Naive thymus-derived CD8-positive, alpha-beta T cell (primary cell): ENCODE measurements at regions not wholly inside any gene's neighbourhood (a gene's known extent, or its start where the extent isn't known, plus 50 kb on each side); places are given as distances from the start of the nearest gene placed in this dataset.

Experiments used
- ATAC-seq, 2 donors: fragments of 150-1000 bp; cut with Tn5 transposase in 1 of 2; sonication (Bioruptor Pico), chemical (Tn5 transposase) in 1 of 2; 1 replicate in 1 of 2; 2 replicates in 1 of 2; pipeline ENCODE4 v1.10.0; 2021; ENCODE audit warnings: mild to moderate bottlenecking in 2 of 2, moderate library complexity in 2 of 2
- POLR2A ChIA-PET: fragments of 350-600 bp; sonication (Branson Sonifier 250); formaldehyde crosslinking; loops from one replicate; lab custom pipeline; 2021; ENCODE audit warnings: antibody characterized with exemption; lab: Charles Lee
- DNase-seq, 10 donors: peaks; one replicate each; pipeline versions ENCODE4 v3.0.0 to v3.0.0-alpha.2; 2020 to 2022
- H3K27ac Mint-ChIP-seq, 10 donors: one replicate each; pipeline ENCODE4 v1.8.0; 2020 to 2022; ENCODE audit warnings: mild to moderate bottlenecking in 10 of 10, mixed read lengths in 10 of 10, moderate library complexity in 4 of 10, inconsistent platforms in 1 of 10
- H3K27me3 Mint-ChIP-seq, 5 donors: one replicate each; pipeline ENCODE4 v1.8.0; 2021 to 2022; ENCODE audit warnings: mixed read lengths in 5 of 5
- H3K36me3 Mint-ChIP-seq, 3 donors: one replicate each; pipeline ENCODE4 v1.8.0; 2020 to 2022; ENCODE audit warnings: mixed read lengths in 3 of 3, mild to moderate bottlenecking in 2 of 3, inconsistent platforms in 1 of 3
- H3K4me1 Mint-ChIP-seq, 4 donors: one replicate each; pipeline ENCODE4 v1.8.0; 2021 to 2022; ENCODE audit warnings: mixed read lengths in 4 of 4
- H3K4me3 Mint-ChIP-seq, 10 donors: one replicate each; pipeline ENCODE4 v1.8.0; 2020 to 2022; ENCODE audit warnings: mild to moderate bottlenecking in 10 of 10, mixed read lengths in 10 of 10, moderate library complexity in 6 of 10, inconsistent platforms in 1 of 10
- H3K9me3 Mint-ChIP-seq, 9 donors: one replicate each; pipeline ENCODE4 v1.8.0; 2020 to 2022; ENCODE audit warnings: mixed read lengths in 9 of 9, mild to moderate bottlenecking in 3 of 9, inconsistent platforms in 1 of 9, moderate library complexity in 1 of 9

DNA sequence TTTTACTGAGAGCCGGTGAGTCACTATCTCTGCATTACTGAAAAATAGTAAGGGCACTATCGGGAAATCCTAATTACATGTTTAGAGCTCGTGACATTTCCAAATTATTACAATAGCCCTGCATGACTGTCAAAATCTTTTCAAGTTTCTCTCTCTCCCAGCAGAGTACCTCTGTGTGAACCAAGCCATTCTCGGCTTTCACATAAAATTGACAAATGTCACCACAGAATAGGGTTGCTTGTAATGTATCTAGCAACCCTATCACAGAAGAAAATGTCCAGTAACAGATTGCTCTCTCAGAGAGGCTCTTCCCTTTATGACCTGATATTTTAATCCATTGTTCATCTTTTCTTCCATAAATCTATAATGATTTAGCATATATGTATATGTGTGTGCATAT is 144.8 kb upstream of the GNPDA2 start:
- no peaks in the 10 kb centered on the region for H3K36me3 Mint-ChIP-seq
- H3K27ac Mint-ChIP-seq, result no peak overlapping the region
- no peak overlapping the region for H3K4me3 Mint-ChIP-seq
- ATAC-seq, result no peak
- H3K9me3 Mint-ChIP-seq, result peaks cover 0 to 2% (median 0%) of the 10 kb centered on the region in 9 donors
- no peak for DNase-seq
- H3K27me3 Mint-ChIP-seq, result peaks cover 0 to 4% (median 0%) of the 10 kb centered on the region in 5 donors
- H3K4me1 Mint-ChIP-seq, result no peaks in the 10 kb centered on the region
- POLR2A ChIA-PET, result no interaction called here

DNA sequence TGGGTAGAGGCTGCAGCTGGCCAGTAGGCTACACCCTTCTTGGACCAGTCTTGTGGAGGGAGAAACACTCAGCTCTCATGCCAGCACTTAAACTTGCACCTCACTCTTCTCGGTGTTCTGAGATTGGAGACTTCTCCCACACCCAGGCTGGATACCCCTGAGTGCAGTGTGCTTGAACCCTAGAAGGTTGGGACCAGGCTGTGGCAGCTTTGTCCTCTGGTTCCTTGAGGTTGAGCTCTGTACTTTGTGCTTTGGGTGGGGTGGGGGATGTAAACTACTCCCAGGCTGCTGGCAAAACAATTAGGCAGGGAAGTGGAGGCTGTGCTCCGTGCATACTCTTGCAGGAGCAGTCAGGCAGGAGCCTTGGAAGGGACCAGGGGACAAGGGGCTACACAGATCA is 143.6 kb upstream of the GNPDA2 start:
- peaks cover 0 to 4% (median 0%) of the 10 kb centered on the region in 5 donors for H3K27me3 Mint-ChIP-seq
- H3K36me3 Mint-ChIP-seq, result no peaks in the 10 kb centered on the region
- no peaks in the 10 kb centered on the region for H3K4me1 Mint-ChIP-seq
- peaks cover 0 to 6% (median 0%) of the 10 kb centered on the region in 9 donors for H3K9me3 Mint-ChIP-seq
- H3K27ac Mint-ChIP-seq, result no peak overlapping the region
- DNase-seq (no peak), ATAC-seq (no peak)
- POLR2A ChIA-PET, result no interaction called here
- H3K4me3 Mint-ChIP-seq, result no peak overlapping the region

DNA sequence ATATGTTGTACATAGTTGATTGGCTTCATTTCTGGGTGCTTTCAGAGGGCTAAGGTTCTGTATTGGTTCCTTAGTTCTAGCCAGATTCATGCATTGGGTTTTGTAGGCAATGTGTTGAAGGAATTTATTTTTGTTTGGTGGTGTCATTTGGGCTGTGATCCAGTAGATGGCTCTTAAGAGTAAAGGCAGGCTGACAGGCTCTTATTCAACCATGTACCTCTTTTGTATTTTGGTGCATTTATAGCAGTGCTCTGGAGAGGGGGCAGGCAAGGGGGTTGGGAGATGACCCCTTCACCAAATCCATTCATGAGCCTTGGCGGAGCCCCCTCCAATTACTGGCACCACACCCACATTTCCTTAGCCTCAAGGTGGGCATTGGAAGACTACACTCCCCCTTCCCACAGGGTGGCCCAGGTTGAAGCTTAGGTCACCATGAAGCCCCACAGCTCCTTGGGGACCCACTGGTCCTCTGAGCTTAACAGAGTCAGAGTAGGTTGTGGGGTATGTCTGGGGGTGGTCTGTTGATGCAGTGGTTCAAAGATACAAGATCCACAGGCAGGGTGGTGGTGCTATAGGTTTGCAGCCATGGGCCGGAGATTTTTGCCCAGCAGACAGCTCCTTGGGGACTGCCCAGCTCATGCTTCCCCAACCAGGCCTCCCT is 143.0 kb upstream of the GNPDA2 start:
- peaks cover 0 to 5% (median 0%) of the 10 kb centered on the region in 5 donors for H3K27me3 Mint-ChIP-seq
- H3K36me3 Mint-ChIP-seq, result no peaks in the 10 kb centered on the region
- peaks cover 0 to 6% (median 0%) of the 10 kb centered on the region in 9 donors for H3K9me3 Mint-ChIP-seq
- POLR2A ChIA-PET, result no interaction called here
- H3K4me3 Mint-ChIP-seq, result no peak overlapping the region
- H3K4me1 Mint-ChIP-seq, result no peaks in the 10 kb centered on the region
- ATAC-seq (no peak), DNase-seq (no peak)
- H3K27ac Mint-ChIP-seq, result no peak overlapping the region

DNA sequence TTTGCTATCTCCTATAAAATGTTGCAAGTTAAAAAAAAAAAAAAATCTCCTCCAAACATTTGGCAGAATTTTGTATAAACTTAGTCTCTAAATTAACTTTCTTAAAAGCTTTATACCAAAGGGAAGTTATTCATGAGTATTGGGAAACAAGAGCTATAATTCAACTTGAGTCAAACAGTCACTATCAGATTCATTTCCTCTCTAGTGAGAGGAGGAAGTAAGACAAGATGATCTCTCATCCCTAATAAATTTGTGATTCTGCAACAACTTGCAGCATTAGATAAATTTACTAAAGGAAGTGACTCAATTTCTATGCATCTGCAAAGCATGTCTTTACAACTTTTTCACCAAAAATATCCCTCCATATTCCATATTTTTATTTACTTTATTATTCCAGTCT is 135.4 kb upstream of the GNPDA2 start:
- no peak for ATAC-seq
- Mint-ChIP-seq H3K4me3 (no peak overlapping the region), H3K4me1 (no peaks in the 10 kb centered on the region), H3K9me3 (peaks cover 0 to 8% (median 0%) of the 10 kb centered on the region in 9 donors), H3K27ac (no peak overlapping the region), H3K27me3 (peaks cover 0 to 3% (median 0%) of the 10 kb centered on the region in 5 donors), H3K36me3 (no peaks in the 10 kb centered on the region)
- POLR2A ChIA-PET, result no interaction called here
- DNase-seq, result no peak

DNA sequence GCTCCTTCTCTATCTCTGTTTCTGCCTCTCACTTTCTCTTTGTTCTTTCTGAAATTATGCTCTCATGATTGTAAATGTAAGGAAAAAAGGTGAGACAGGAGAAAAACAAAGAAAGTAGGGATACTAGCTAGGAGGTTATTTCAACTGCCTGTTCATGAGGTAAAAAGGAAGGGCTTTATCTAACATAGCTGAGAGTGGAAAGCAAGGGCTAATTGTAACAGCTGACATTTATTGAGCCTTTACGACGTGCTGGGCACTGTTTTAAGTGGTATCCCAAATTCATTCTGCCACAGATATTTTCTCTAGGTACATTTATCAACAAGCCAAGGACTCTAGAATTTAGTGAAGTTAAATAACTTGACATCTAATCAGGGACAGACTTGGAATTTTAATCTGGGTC is 133.1 kb upstream of the GNPDA2 start:
- POLR2A ChIA-PET, result no interaction called here
- peaks cover 0 to 6% (median 0%) of the 10 kb centered on the region in 9 donors for H3K9me3 Mint-ChIP-seq
- no peaks in the 10 kb centered on the region for H3K36me3 Mint-ChIP-seq
- H3K4me3 Mint-ChIP-seq, result no peak overlapping the region
- DNase-seq (no peak), ATAC-seq (no peak)
- no peaks in the 10 kb centered on the region for H3K4me1 Mint-ChIP-seq
- H3K27me3 Mint-ChIP-seq, result peaks cover 0 to 3% (median 0%) of the 10 kb centered on the region in 5 donors
- H3K27ac Mint-ChIP-seq, result no peak overlapping the region

DNA sequence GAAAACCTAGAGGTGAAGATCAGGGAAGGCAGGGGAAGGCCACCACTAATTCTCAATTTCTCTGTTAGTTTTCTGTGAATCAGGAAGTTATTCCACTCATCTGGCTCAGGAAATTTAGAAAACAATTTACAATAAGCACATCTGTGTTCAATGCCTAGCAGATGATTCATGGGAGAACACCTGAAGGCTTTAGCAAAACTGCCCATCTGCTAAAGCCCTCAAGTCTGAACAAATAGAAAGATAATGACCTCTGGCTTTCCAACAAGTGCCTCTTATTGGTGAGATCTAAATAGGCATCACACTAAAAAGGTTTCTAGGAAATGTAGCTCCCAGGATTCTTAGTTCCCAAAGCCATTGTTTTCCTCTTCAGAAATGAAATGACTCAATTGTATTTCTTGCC is 122.1 kb upstream of the GNPDA2 start:
- H3K27ac Mint-ChIP-seq, result no peak overlapping the region
- no peak overlapping the region for H3K4me3 Mint-ChIP-seq

DNA sequence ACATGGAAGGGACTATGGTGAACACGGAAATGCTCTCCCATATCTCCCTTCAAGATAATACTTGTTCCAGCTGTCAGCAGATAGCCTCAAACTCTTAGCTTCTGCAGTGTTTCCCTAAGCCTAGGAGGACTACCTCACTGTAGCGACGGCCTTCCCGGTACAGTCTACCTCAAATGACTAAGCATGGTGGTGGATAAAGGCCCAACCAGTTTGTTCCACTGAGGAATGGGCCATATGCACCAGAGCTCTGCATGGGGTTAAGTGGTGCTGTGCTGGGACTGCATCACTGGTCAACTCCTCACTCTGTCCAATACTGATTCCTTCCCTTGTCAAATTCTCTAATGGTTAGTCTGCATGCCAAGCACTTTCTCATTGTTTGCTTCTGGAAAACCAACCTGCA is 119.6 kb upstream of the GNPDA2 start:
- Mint-ChIP-seq H3K36me3 (no peaks in the 10 kb centered on the region), H3K4me3 (no peak overlapping the region), H3K27ac (no peak overlapping the region), H3K9me3 (peaks cover 0 to 14% (median under 1%) of the 10 kb centered on the region in 9 donors), H3K27me3 (peaks cover 0 to 5% (median 0%) of the 10 kb centered on the region in 5 donors), H3K4me1 (no peaks in the 10 kb centered on the region)
- DNase-seq (no peak), ATAC-seq (no peak)
- POLR2A ChIA-PET, result no interaction called here

More for the DNA sequence above, 122.1 kb upstream of the GNPDA2 start:
- peaks cover 2 to 14% (median 5%) of the 10 kb centered on the region in 9 donors for H3K9me3 Mint-ChIP-seq
- H3K36me3 Mint-ChIP-seq, result no peaks in the 10 kb centered on the region
- H3K27me3 Mint-ChIP-seq, result peaks cover 0 to 11% (median 0%) of the 10 kb centered on the region in 5 donors
- POLR2A ChIA-PET, result no interaction called here
- no peak for ATAC-seq
- H3K4me1 Mint-ChIP-seq, result no peaks in the 10 kb centered on the region
- no peak for DNase-seq

DNA sequence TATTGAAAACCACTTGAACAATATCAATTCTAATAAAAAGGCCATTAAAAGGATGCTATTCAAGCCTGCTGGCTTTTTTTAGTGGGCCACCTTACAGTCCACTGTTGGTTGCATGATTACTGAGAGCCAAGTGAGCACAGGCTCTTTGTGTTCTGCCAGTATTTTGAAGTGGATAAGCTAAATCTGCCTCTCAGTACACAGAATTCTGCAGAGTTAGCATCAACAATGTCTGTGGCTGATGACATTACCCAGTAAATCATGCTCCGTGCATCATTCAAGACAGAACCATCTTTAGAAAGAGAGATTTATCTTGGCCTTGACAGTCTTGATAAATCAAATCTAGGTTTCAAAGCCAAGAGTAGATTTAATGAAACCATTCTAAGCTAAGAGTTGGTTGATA is 119.0 kb upstream of the GNPDA2 start:
- H3K36me3 Mint-ChIP-seq, result no peaks in the 10 kb centered on the region
- H3K9me3 Mint-ChIP-seq, result peaks cover 0 to 14% (median 0%) of the 10 kb centered on the region in 9 donors
- H3K27me3 Mint-ChIP-seq, result peaks cover 0 to 5% (median 0%) of the 10 kb centered on the region in 5 donors
- H3K4me1 Mint-ChIP-seq, result no peaks in the 10 kb centered on the region
- ATAC-seq (no peak), DNase-seq (no peak)
- POLR2A ChIA-PET, result no interaction called here
- H3K4me3 Mint-ChIP-seq, result no peak overlapping the region
- no peak overlapping the region for H3K27ac Mint-ChIP-seq

DNA sequence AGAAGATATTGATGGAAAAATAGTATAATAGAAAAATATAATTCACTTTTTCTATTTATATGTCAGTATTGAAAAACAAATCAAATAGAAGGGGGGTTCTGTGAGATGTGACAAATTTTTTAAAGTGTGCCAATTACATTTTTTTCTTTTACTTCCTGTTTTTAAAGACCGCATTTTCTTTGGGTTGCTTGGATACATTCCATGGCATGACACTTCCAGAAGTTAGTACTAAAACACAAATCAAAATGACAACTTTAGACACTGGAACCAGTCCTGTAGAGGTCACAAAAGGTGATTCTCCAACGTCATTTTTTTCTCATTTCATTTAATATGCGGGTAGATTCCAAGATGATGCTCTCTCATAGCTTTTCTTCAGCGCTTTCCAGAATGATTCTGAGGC is 116.2 kb upstream of the GNPDA2 start:
- ATAC-seq (no peak), DNase-seq (no peak)
- H3K36me3 Mint-ChIP-seq, result no peaks in the 10 kb centered on the region
- no peak overlapping the region for H3K27ac Mint-ChIP-seq
- POLR2A ChIA-PET, result no interaction called here
- no peaks in the 10 kb centered on the region for H3K9me3 Mint-ChIP-seq
- H3K27me3 Mint-ChIP-seq, result peaks cover 0 to 5% (median 0%) of the 10 kb centered on the region in 5 donors
- H3K4me1 Mint-ChIP-seq, result no peaks in the 10 kb centered on the region
- no peak overlapping the region for H3K4me3 Mint-ChIP-seq

DNA sequence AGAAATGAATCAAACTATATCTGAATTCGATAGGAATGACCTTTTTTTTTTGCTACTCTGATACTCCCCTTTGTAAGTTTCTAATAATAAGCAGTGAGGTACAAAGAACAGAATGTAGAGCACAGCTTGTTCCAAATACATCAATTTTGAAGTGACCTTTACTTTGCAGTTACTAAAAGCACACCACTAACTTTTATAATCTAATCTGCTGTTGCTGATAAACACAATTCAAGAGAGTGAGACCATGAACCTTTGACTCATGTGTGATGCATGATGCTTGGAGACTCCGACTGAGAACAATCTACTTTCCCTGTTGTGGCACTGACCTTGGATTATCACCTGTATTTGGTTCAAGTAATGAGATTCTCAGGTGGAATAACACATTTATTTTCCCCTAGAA is 91.6 kb upstream of the GNPDA2 start:
- H3K9me3 Mint-ChIP-seq, result peaks cover 4 to 12% (median 6%) of the 10 kb centered on the region in 9 donors
- H3K27me3 Mint-ChIP-seq, result peaks cover 0 to 9% (median 3%) of the 10 kb centered on the region in 5 donors
- ATAC-seq (no peak), DNase-seq (no peak)
- no peak overlapping the region for H3K4me3 Mint-ChIP-seq
- no peaks in the 10 kb centered on the region for H3K4me1 Mint-ChIP-seq
- POLR2A ChIA-PET, result no interaction called here
- no peaks in the 10 kb centered on the region for H3K36me3 Mint-ChIP-seq
- H3K27ac Mint-ChIP-seq, result no peak overlapping the region

DNA sequence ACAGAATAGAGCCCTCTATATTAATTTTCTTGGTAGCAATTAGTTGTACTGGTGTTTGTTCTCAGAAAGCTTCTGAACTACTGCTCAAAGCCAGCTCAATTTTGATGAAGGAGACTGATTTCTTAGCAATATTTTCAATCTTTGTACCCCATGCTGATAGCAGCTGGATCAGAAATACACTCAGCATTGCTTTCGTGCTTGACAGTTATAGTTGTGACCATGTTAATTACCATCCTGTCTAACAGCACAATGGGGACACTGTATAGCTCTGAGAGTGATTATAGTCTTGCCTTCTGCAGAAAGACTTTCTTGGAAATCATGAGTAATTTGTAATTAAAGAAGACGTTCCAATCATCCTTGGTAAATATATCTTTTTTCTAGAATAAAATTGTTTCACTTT is 79.7 kb upstream of the GNPDA2 start:
- Mint-ChIP-seq H3K36me3 (no peaks in the 10 kb centered on the region), H3K4me1 (peaks cover 0 to 4% (median 2%) of the 10 kb centered on the region in 4 donors), H3K27ac (no peak overlapping the region), H3K9me3 (peaks cover 0 to 4% (median 0%) of the 10 kb centered on the region in 9 donors), H3K4me3 (no peak overlapping the region), H3K27me3 (no peaks in the 10 kb centered on the region)
- POLR2A ChIA-PET, result no interaction called here
- no peak for ATAC-seq
- no peak for DNase-seq

DNA sequence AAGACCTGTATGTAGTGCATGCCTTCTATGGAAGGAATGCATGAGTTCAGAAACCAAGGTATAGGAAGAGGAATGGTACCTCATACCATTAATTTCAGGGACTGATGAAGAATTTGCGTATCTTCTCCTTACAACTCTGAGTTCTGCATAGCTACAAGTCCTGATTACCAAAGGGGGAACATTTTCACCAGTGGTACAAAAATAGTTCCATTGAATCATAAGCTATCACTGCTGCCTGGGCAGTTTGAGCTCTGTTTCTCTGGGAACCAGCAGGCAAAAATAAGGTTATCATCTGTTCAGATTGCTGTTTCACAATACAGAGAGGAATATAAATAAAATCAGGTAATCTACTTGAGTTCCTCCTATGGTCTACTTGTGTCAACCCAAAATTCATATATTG is 77.9 kb upstream of the GNPDA2 start:
- DNase-seq (no peak), ATAC-seq (no peak)
- POLR2A ChIA-PET, result interaction anchor here (0.5 kb wide), 1 partner anchor 415 kb away, joined by 3 read pairs; no protein-coding TSS in a partner anchor
- H3K36me3 Mint-ChIP-seq, result no peaks in the 10 kb centered on the region
- no peak overlapping the region for H3K27ac Mint-ChIP-seq
- H3K9me3 Mint-ChIP-seq, result peaks cover 0 to 10% (median 3%) of the 10 kb centered on the region in 9 donors
- peaks cover 0 to 4% (median 2%) of the 10 kb centered on the region in 4 donors for H3K4me1 Mint-ChIP-seq
- no peaks in the 10 kb centered on the region for H3K27me3 Mint-ChIP-seq
- H3K4me3 Mint-ChIP-seq, result no peak overlapping the region

DNA sequence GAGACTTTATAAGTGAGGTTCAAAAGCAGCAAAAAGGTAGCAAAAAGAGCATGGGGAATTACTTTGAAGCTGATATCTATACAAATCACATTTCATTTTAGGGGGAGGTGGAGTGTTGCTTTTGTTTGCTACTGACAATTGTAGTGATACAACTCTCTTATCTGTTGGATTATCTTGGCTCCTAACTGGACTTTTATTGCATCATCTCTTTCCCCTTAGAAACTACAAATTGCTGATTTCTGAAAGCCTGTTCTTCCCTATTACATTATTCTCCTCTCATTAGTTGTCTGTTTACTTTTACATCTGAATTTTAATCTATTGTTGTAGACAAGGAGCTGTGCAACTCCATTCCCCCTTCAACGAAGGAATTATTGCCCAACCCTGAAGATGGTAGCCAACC is 75.0 kb upstream of the GNPDA2 start:
- POLR2A ChIA-PET, result no interaction called here
- Mint-ChIP-seq H3K36me3 (peaks cover 0 to 14% (median 3%) of the 10 kb centered on the region in 3 donors), H3K27ac (no peak overlapping the region), H3K4me1 (no peaks in the 10 kb centered on the region), H3K9me3 (peaks cover 0 to 32% (median 15%) of the 10 kb centered on the region in 9 donors), H3K4me3 (no peak overlapping the region), H3K27me3 (peaks cover 0 to 4% (median 2%) of the 10 kb centered on the region in 5 donors)
- DNase-seq, result no peak
- ATAC-seq, result no peak

DNA sequence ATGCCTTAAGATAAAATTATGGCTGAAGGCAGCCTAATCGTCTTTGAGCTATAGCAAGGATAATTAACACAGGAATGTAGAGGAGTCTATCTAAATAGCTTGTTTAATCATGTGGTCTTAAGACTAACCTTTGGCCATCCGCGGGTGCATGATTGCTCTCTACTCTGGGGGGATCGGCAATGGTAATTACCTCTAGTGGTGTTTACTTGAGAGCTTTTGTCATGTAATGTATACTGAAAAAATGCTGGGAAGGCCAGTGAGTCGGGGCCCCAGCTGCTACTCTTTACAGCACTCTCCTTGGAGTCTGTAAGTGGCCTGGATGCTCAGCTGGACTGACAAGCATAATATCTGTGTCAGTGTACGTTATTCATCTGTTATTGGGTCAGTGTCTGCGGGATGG is 65.5 kb upstream of the GNPDA2 start:
- Mint-ChIP-seq H3K4me3 (no peak overlapping the region), H3K27me3 (peaks cover 0 to under 1% (median under 1%) of the 10 kb centered on the region in 5 donors), H3K36me3 (peaks cover 0 to 2% (median 0%) of the 10 kb centered on the region in 3 donors), H3K4me1 (no peaks in the 10 kb centered on the region), H3K9me3 (peaks cover 0 to 4% (median 2%) of the 10 kb centered on the region in 9 donors), H3K27ac (no peak overlapping the region)
- DNase-seq, result no peak
- POLR2A ChIA-PET, result no interaction called here
- no peak for ATAC-seq
